Choroid plexus epithelial cell (primary cell): ENCODE measurements at regions not wholly inside any gene's neighbourhood (a gene's known extent, or its start where the extent isn't known, plus 50 kb on each side); places are given as distances from the start of the nearest gene placed in this dataset.
A peak's percentile ranks its signal among the peaks of the same experiment; 100 is the strongest.

Source experiments
- DNase-seq: peaks from one replicate; pipeline ENCODE4 v3.0.0-alpha.2; 2010; ENCODE audit warnings: low read depth
- H3K4me3 ChIP-seq: 2 replicates; pipeline ENCODE4 v1.5.1; 2011; ENCODE audit warnings: low read depth, mild to moderate bottlenecking, control low read depth, low read length, moderate library complexity
- CTCF ChIP-seq: conservative IDR thresholded peaks from 2 replicates; pipeline ENCODE4 v1.5.1; 2011; ENCODE audit warnings: low read depth, mild to moderate bottlenecking, control low read depth, inconsistent platforms, low read length, moderate library complexity

GRCh38 chr1:208997726-208998312, 585.7 kb upstream of the CAMK1G start:
- H3K4me3 ChIP-seq = no peak overlapping the region
- DNase-seq = peak; percentile 11
- TF ChIP-seq CTCF = peak; percentile 27

GRCh38 chr1:209008586-209008985, 574.9 kb upstream of the CAMK1G start:
- H3K4me3 ChIP-seq = no peak overlapping the region
- no peak for TF ChIP-seq CTCF
- no peak for DNase-seq

- TF ChIP-seq CTCF = no peak
Observed at GRCh38 chr1:209010475-209011230, 572.9 kb upstream of the CAMK1G start.

GRCh38 chr1:209012443-209013196, 570.9 kb upstream of the CAMK1G start:
- no peak for TF ChIP-seq CTCF
- no peak overlapping the region for H3K4me3 ChIP-seq
- no peak for DNase-seq

More at GRCh38 chr1:209010475-209011230, 572.9 kb upstream of the CAMK1G start:
- H3K4me3 ChIP-seq = no peak overlapping the region
- no peak for DNase-seq

- no peak overlapping the region for H3K4me3 ChIP-seq
- no peak for DNase-seq
- no peak for TF ChIP-seq CTCF
Observed at GRCh38 chr1:209015092-209015491, 568.4 kb upstream of the CAMK1G start.

GRCh38 chr1:209021622-209022021, 561.9 kb upstream of the CAMK1G start:
- no peak for TF ChIP-seq CTCF
- H3K4me3 ChIP-seq = no peak overlapping the region
- DNase-seq = no peak
